Glutamatergic neuron (in vitro differentiated cells): ENCODE measurements at regions not wholly inside any gene's neighbourhood (a gene's known extent, or its start where the extent isn't known, plus 50 kb on each side); places are given as distances from the start of the nearest gene placed in this dataset.

Experiments
- DNase-seq: peaks from one replicate; pipeline ENCODE4 v3.0.0; 2022
- H3K27ac Mint-ChIP-seq: one replicate; pipeline ENCODE4 v1.8.0; 2020; ENCODE audit warnings: mild to moderate bottlenecking, mixed read lengths, inconsistent platforms; ENCODE audit not compliant: unreplicated experiment
- H3K27me3 Mint-ChIP-seq: one replicate; pipeline ENCODE4 v1.8.0; 2020; ENCODE audit warnings: mild to moderate bottlenecking, moderate library complexity, mixed read lengths, inconsistent platforms; ENCODE audit not compliant: unreplicated experiment
- H3K36me3 Mint-ChIP-seq: one replicate; pipeline ENCODE4 v1.8.0; 2020; ENCODE audit warnings: mild to moderate bottlenecking, mixed read lengths, inconsistent platforms; ENCODE audit not compliant: unreplicated experiment
- H3K4me1 Mint-ChIP-seq: one replicate; pipeline ENCODE4 v1.8.0; 2020; ENCODE audit warnings: mild to moderate bottlenecking, low read depth, mixed read lengths, inconsistent platforms; ENCODE audit not compliant: unreplicated experiment
- H3K4me3 Mint-ChIP-seq: one replicate; pipeline ENCODE4 v1.8.0; 2020; ENCODE audit warnings: mild to moderate bottlenecking, mixed read lengths, inconsistent platforms; ENCODE audit not compliant: unreplicated experiment
- H3K9me3 Mint-ChIP-seq: one replicate; pipeline ENCODE4 v1.8.0; 2020; ENCODE audit warnings: mild to moderate bottlenecking, moderate library complexity, mixed read lengths, inconsistent platforms; ENCODE audit not compliant: unreplicated experiment
- microRNA-seq: library from miRNA; unstranded; fragments of <30 nt; microRNA quantifications from one replicate; pipeline ENCODE4, GENCODE V29; 2020; ENCODE audit not compliant: unreplicated experiment
- TF ChIP-seq, protein P1 (sequence below): fragments of 200-600 bp; sonication (generic); IDR thresholded peaks from one replicate; pipeline ENCODE4 v1.5.0; 2021; ENCODE audit not compliant: partially characterized antibody, unreplicated experiment

DNA sequence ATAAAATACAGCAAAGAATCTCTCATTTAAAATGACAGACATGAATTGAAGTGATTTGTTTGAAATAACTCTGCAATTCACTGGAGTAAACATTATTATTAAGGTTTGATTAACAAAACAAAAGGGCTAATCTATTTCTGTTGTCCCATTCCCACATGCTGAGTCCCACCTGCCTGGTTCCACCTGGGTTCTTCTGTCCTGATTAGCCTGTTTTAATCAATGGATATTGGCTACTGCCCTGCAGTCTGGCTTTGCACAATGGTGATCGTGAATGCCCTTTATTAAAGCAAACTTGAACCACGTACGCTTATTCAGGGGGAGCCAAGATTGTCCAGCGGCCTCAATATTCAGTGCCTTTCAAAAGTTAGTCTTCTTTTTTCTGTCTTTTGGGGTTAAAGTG lies 72.8 kb upstream of the CDH19 start:
- peaks cover 4% of the 10 kb centered on the region for H3K9me3 Mint-ChIP-seq
- no peak for DNase-seq

DNA sequence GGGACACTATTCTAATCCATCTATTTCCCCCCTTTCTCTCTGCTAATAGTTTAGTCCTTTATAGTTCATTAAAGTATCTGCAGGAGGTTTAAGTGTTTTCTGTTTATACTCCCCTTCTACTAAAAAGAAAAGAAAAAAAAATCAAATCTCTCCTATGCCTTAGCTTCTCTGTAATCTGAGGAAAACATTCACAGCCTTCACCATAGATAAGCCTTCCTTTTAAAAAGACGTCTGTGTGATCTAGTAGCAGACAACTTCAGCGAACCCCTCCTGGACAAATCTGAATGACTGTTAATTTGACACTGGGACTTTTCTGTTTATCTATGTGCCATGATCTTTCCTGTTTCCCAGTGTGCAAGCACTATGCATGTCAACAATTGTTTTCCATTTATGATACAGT lies 70.4 kb upstream of the CDH19 start:
- Mint-ChIP-seq H3K27ac (no peak overlapping the region), H3K27me3 (peaks cover 2% of the 10 kb centered on the region), H3K4me1 (no peaks in the 10 kb centered on the region), H3K36me3 (peaks cover 5% of the 10 kb centered on the region), H3K4me3 (no peak overlapping the region), H3K9me3 (peaks cover 4% of the 10 kb centered on the region)
- TF ChIP-seq, protein P1, sequence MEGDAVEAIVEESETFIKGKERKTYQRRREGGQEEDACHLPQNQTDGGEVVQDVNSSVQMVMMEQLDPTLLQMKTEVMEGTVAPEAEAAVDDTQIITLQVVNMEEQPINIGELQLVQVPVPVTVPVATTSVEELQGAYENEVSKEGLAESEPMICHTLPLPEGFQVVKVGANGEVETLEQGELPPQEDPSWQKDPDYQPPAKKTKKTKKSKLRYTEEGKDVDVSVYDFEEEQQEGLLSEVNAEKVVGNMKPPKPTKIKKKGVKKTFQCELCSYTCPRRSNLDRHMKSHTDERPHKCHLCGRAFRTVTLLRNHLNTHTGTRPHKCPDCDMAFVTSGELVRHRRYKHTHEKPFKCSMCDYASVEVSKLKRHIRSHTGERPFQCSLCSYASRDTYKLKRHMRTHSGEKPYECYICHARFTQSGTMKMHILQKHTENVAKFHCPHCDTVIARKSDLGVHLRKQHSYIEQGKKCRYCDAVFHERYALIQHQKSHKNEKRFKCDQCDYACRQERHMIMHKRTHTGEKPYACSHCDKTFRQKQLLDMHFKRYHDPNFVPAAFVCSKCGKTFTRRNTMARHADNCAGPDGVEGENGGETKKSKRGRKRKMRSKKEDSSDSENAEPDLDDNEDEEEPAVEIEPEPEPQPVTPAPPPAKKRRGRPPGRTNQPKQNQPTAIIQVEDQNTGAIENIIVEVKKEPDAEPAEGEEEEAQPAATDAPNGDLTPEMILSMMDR, result no peak
- DNase-seq, result no peak

More for the DNA sequence above, 72.8 kb upstream of the CDH19 start:
- Mint-ChIP-seq H3K36me3 (peaks cover 5% of the 10 kb centered on the region), H3K4me3 (no peak overlapping the region), H3K4me1 (no peaks in the 10 kb centered on the region), H3K27ac (no peak overlapping the region), H3K27me3 (no peaks in the 10 kb centered on the region)
- TF ChIP-seq, protein P1, result no peak

DNA sequence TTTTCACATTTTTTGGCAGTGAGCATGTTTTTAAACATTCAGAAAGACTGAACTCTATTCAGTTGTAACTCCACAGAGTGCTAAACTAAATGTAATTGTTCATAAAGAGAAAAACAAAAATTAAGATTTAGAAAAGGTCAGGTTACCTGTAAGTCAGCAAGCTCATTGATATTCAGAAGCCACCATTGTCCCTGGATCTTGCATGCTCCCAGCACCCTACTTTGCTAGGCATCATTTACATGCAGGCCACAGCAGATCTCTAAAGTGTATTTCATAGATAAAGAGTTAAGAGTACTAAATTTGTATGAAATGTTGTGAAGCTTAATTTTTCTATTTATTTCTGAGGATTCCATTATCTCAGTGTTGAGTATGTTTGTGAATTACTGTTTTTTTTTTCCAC lies 64.8 kb upstream of the CDH19 start:
- H3K27ac Mint-ChIP-seq, result no peak overlapping the region
- no peak overlapping the region for H3K4me3 Mint-ChIP-seq

DNA sequence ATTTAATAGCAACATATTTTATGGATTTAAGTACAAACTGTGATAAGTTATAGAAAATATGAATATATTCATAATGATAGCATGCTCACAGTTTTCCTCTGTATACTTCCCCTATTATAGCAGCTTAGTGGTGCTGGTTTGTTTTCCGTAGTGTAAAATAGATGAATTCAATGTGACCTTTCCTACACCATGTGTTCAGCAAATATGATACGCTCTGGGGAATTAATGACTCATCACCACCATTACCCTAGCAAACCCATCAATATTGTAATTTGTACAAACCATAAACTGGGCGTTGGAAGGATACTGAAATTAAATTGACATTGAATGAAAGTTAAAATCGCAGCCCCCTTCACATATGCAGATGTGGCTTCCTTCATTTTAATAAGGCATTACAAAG lies 58.7 kb upstream of the CDH19 start:
- H3K27ac Mint-ChIP-seq, result peak overlapping the region; percentile 83
- peaks cover 28% of the 10 kb centered on the region for H3K4me1 Mint-ChIP-seq
- H3K9me3 Mint-ChIP-seq, result peaks cover 5% of the 10 kb centered on the region
- H3K4me3 Mint-ChIP-seq, result no peak overlapping the region
- no peaks in the 10 kb centered on the region for H3K27me3 Mint-ChIP-seq
- DNase-seq, result no peak
- no peaks in the 10 kb centered on the region for H3K36me3 Mint-ChIP-seq
- TF ChIP-seq, protein P1, result no peak

More for the DNA sequence above, 64.8 kb upstream of the CDH19 start:
- Mint-ChIP-seq H3K9me3 (peaks cover 5% of the 10 kb centered on the region), H3K36me3 (no peaks in the 10 kb centered on the region), H3K27me3 (peaks cover 2% of the 10 kb centered on the region), H3K4me1 (peaks cover 7% of the 10 kb centered on the region)
- no peak for DNase-seq
- TF ChIP-seq, protein P1, result no peak

DNA sequence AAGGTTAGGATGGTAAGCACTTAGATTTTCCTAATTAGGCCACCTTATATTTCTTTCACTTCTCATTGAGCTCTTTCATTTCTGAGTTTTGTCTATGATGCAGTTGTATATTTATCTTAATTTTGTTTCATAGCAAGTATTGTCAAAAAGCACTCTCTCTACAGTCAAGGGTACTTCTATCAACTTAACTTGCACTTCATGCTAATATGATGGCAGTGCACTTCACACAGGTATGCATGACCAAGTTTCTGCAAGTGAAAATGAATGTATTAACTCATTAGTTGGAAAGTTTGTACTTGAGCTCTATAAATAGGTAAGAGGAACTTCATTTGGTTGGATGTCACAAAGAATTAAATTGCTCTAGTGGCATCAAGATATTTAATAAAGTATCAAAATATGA lies 51.5 kb upstream of the CDH19 start:
- H3K4me3 Mint-ChIP-seq, result no peak overlapping the region

More for the DNA sequence above, 51.5 kb upstream of the CDH19 start:
- Mint-ChIP-seq H3K9me3 (no peaks in the 10 kb centered on the region), H3K36me3 (no peaks in the 10 kb centered on the region), H3K27me3 (no peaks in the 10 kb centered on the region), H3K4me1 (peaks cover 9% of the 10 kb centered on the region), H3K27ac (no peak overlapping the region)
- TF ChIP-seq, protein P1, result no peak
- no peak for DNase-seq

Small RNAs in the stretch of these regions (microRNA-seq; reads per million reads assigned to microRNA genes)
- 0.41 reads per million for gene MIR5011
